OCI-M2 (cell line): ENCODE measurements at regions not wholly inside any gene's neighbourhood (a gene's known extent, or its start where the extent isn't known, plus 50 kb on each side); places are given as distances from the start of the nearest gene placed in this dataset.

Source experiments
- DNase-seq: peaks from one replicate; lab custom pipeline; 2025; ENCODE audit not compliant: unreplicated experiment; lab: John Stamatoyannopoulos, UW

- no peak for DNase-seq
Measured at GRCh38 chr5:88376728-88377127, 108.1 kb upstream of the TMEM161B start.

DNA sequence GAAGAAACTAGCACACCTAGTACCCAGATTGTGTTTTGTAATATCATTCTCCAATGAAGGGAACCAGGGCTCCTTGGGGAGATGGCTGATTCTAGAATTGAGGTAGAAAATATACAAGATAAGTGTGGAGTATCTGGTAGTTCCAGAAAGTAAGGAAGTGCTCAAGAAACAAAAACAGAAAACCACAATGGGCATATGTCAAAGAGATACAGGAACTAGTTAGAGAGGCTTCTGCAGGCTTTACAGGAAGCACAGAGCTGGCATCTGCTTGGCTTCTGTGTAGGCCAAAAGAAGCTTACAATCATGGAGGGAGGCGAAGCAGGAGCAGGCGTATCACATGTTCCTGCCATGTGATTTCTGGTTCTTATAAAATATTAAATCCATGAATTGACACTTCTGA, 105.7 kb upstream of the TMEM161B start:
- DNase-seq = no peak

DNA sequence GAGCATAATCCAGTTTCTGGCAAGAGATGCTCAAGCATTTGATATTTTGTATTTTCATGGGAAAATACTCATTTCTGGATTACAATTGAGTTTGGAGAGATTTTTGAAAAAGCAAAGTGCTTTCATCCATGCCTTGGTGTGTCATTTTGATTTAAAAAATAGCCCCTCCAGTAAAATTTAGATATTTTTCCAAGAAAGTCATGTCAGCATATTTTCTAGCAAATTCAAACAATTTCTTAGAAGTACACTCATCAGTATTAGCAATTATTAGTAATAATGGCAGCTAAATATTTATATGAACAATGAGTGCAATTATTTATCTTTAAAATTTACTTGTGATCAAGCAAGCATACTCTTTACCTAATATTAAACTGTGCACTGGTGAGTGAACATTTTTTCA, 102.2 kb upstream of the TMEM161B start:
- DNase-seq = no peak

DNA sequence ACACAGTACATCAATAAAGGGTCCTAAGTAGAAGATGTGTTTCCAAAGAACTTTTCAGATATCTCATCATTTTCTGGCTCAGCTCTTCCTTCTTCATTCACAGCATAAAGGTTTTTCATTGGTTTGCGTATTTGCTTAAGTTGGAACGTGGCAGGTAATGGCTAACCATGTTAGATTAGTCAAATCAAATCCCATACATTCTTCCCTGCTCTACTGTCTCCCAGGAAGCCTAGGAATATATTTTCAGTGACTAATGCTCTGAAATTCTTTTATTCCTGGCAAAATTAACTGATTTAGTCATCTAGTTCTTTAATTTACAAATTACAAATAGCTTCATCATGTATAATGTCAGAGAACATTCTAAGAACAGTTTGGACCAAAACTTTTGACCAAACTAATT, 99.6 kb upstream of the TMEM161B start:
- no peak for DNase-seq

GRCh38 chr5:88364991-88365390, 96.3 kb upstream of the TMEM161B start:
- DNase-seq = no peak

DNA sequence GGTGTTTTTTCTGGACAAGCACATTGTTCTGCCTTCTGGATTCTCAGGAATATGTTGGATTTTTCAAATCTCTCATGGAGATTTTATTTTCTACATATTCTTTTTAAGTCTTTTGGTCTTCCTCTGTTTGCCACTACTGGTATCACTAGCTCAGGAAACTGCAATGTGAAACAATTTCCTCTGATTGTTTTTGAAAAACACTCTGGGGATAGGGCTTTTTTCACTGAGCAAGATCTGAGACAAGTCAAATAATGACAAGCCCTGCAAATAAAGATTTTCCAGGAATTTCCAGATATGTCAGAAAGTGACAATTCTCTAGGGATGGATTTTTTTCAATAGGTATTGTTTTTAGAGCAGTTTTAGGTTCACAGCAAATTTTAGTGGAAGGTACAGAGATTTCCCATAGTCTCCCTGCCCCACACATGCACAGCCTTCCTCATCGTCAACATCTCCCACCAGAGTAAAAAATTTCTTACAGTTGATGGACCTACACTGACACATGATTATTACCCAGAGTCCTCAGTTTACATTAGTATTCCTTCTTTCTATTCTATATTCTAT, 86.9 kb upstream of the TMEM161B start:
- no peak for DNase-seq

- DNase-seq = no peak
Measured at GRCh38 chr5:88325868-88326267, 57.2 kb upstream of the TMEM161B start.

- no peak for DNase-seq
Measured at GRCh38 chr5:88322785-88323184, 54.1 kb upstream of the TMEM161B start.
